Superior temporal gyrus (tissue), 1 donor: ENCODE measurements at regions not wholly inside any gene's neighbourhood (a gene's known extent, or its start where the extent isn't known, plus 50 kb on each side); places are given as distances from the start of the nearest gene placed in this dataset.

Experiments used
- DNase-seq: peaks from one replicate; pipeline ENCODE4 v3.0.0-alpha.2; 2016; ENCODE audit errors: extremely low spot score

DNA sequence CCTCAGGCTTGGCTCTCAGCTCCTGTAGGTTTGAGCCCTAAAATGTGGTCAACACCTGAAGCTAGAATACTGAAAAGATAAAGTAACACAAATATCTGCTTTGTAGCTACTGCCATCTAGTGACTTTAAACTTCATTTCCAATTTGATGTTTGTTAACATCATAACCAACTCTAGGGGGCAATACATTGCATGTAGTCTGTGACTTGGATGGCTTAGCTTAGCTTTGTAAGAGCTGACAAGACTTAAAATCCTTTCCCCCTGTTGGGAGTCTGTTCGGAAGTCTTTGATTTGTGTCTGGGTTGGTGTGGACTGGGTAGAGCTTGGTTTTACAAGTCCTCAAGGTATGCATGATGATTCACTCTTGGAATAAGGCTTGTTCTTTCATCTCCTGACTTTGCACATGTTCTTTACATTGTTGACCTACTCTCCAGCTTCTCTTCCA, 51.7 kb downstream of the SCN11A start:
- peak; percentile 84 for DNase-seq

- no peak for DNase-seq
Observed at GRCh38 chr3:38998086-38998485, 53.7 kb downstream of the SCN11A start.

GRCh38 chr3:38996193-38996592, 55.6 kb downstream of the SCN11A start:
- DNase-seq = no peak

DNA sequence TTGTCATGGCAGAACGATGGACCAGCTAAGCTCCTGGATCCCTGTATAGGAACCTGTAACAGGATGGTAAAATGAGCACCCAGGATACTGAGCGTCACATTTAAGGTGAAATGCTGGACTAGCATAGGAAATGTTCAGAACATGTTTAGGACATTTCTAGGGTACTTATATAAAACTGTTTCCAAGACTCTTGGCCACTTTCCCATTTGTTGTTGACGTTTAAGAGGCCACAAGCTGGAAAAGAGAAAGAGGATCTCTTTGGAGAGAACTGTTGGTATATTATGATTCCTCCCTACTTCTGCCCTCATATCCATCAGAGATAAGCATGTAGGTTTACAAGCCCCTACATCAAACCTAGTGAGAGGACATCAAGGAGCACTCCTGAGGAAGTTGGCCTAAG, 57.5 kb downstream of the SCN11A start:
- DNase-seq = no peak

DNA sequence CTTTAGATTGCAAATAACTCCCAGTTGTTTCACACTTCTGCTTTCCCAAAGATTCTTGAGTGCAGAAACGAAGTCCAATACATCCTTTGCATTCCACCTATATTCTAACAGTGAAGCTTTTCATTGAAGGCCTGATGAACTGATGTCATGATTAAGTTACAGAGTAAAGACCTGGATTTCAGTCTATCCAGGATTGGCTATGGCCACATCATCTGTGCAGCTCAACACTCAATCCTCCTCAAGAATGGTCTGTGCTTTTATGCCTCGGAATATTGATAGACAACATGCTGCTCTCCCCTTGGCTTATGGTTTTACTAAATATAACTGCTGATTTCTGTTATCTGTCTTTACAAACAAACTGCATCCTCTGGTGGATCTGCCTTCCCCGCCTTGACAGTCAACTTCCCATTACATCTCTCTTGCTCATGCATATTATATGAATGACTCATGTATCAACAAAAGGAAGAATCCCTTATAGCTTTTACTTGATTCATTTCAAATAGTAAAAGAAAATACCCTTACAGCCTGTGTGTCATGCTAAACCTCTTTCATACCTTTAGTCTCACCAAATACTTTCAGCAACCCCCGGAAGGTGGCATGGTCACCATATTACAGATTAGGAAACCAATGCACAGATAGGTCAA, 59.5 kb downstream of the SCN11A start:
- no peak for DNase-seq

DNA sequence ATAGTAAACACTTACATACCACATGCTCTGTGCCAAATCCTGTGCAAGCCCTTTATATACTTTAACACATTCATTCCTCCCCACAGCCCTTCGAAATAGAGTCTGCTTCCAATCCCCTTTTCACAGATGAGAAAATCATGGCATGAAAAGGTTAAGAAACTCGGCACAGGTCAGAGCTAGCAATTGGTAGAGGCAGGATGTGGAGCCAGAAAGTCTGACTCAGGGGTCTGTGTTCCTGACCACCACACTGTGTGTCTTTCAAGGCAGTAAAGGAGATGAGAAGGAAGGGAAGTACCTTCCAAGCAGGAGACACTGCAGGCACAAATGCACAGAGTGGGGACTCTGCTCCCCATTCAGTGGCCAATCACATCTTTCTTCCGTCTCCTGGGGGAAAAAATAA, 61.1 kb downstream of the SCN11A start:
- DNase-seq = no peak

DNA sequence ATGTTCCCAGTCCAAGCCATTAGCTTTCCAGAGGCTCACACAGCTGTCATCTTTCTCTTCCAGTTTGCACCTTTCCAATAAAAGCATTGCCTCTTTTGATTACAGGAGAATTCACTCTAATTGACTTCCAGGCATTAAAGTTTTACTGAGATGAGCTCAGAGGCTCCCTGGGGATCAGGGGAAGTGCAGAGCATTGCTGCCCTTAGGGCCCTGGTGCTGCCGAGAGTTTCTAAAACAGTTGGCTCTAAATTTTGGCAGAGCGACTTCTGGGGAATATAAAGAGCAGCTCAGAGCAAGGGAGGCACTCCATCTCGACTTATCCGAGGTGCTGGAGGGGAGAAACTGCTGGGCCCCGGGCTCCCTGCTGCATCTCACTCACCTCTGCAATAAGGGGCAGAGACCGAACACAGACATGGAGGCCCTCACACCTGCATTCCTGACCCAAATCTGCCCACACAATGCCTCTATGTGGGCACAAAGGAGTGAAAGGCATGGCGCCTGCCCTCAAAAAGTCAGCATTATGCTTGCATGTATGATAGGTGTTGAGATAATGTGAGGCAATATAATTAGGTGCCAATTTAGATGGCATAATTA, 61.7 kb downstream of the SCN11A start:
- no peak for DNase-seq

DNA sequence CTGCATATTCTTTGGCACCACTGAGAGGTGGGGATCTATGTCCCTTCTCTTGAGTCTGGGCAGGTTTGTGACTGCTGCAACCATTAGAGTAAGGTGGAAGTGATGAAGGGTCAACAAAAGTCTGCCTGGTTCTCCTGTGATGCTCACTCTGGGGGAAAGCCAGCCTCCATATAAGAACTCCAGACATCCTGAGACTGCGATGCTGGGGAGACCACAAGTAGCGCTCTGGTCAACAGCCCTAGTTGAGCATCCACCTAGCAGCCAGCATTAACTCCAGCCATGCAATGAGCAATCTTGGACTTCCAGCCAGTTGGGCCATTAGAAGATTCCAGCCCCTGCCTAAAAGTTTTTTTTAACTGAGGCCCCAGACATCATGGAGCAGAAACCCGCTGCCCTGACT, 62.8 kb downstream of the SCN11A start:
- DNase-seq = no peak

GRCh38 chr3:38987456-38987855, 64.3 kb downstream of the SCN11A start:
- no peak for DNase-seq

DNA sequence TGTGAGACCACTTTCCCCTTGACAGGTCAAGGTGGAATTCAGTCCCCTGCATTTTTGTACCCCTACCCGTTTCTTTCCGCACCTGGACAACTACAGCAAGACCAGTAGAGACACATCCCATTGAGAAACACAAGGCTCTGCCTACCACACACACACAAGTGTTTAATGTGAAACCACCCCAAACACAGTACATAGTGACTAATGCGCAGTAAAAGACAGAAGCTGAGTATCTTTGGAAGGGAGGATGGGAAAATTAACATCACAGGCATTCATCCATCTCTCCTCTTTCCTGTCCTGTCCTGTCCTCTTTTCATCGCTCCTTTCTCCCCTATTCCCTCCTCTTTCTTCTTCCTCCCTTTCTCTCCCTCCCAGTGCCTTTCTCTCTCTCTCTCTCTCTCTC, 64.8 kb downstream of the SCN11A start:
- no peak for DNase-seq

- DNase-seq = no peak
Observed at GRCh38 chr3:38985981-38986380, 65.8 kb downstream of the SCN11A start.

GRCh38 chr3:38985581-38985980, 66.2 kb downstream of the SCN11A start:
- no peak for DNase-seq

GRCh38 chr3:38984731-38985130, 67.0 kb downstream of the SCN11A start:
- no peak for DNase-seq

DNA sequence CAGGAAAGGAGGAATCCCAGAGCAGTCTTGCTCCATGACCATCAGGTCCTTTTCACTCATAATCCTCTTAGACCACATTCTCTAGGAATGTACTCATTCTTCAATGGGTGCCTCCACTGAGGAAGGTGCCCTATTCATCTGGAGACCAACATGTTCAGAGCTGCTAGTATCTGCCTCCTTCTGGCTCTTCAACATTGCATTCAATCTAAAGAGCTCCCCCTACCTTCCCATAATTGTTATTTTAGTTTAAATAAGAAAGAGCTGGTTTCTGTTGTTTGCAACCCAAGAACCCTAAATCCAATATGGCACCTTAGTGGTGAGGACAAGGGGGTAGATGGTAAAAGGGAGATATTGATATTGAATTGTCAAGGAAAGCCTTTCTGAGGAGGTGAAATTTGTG, 67.6 kb downstream of the SCN11A start:
- DNase-seq = no peak

DNA sequence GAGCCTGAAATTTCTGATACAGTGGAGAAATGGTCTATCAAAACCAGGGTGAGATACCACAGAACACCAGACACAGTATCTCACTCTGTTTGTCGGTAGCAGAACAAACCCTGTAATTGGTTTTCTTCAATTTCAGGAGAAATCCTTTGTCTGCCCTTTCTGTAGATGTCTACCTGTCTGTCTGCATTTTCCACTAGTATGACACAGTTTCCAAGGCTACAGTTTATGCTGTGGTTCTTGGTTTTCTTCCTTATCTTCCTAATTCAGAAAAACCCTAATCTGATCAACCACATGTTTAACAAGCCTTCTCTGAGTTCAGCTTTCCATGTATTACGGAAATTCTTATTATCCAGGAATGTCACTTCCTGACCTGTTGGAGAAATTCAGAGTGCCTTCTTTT, 70.8 kb downstream of the SCN11A start:
- no peak for DNase-seq

GRCh38 chr3:38978729-38979128, 73.0 kb downstream of the SCN11A start:
- DNase-seq = no peak

DNA sequence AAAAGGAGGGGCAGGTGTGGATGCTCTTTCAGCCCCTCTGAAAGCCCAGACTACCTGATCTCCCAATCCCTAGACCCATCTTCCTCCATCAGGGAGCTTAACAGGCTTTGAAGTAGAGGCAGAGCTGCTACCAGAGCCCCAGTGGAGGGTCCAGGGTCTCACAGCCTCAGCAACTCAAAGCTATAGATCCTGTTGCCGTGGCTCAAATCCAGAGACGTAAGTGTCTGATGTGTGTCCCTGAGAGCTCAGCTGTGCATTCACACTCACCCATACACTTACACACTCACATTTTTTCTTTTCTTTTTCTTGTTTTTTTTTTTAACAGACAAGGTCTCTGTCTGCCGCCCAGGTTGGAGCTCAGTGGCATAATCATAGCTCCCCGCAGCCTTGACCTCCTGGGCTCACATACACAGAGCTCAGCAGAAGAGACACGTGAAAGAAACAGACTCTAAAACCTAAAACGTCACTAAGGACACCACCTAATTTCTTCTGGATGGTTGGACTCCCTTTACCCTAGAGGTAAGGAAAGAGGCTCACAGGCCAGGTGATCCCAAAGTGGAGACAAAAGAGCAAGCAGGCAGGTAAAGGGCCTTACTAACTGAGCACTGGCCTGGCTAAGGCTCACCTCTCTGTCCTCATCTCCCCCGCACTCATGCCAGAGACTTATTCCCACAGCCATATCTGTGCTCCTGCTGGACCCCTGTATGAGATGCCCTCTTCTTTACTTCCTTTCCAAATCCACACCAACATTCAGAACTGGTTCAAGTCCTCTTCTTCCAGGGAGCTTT, 80.7 kb downstream of the SCN11A start:
- no peak for DNase-seq

GRCh38 chr3:38969317-38970235, 82.2 kb downstream of the SCN11A start:
- DNase-seq = no peak

- no peak for DNase-seq
Observed at GRCh38 chr3:38968891-38969290, 82.9 kb downstream of the SCN11A start.

- no peak for DNase-seq
Observed at GRCh38 chr3:38968403-38968802, 83.3 kb downstream of the SCN11A start.

DNA sequence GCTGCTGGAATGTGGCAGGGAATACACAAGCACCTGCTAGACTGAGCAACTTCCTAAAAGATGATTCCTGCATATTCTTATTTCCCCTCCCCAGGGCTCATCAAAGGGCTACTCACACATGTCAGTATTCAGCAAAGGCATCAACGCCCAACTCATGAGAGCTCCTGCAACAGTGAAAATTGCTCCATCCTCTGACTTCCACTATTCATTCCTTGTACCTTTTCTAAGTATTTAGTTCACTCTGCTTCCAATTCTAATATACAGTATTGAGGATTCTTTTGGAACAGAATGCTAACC, 84.1 kb downstream of the SCN11A start:
- no peak for DNase-seq
